22Rv1 (cell line): ENCODE measurements at regions not wholly inside any gene's neighbourhood (a gene's known extent, or its start where the extent isn't known, plus 50 kb on each side); places are given as distances from the start of the nearest gene placed in this dataset.
"Not testable (repeated sequence)": the region's sequence is repeated elsewhere in the genome, so short reads cannot be mapped to it uniquely, and the experiment has no call there.

ENCODE experiments used
- CTCF ChIP-seq: fragments of 450-650 bp; IDR thresholded peaks from 2 replicates; pipeline ENCODE4 v1.5.1; 2017; ENCODE audit warnings: mild to moderate bottlenecking
- ZFX ChIP-seq: fragments of 450-650 bp; IDR thresholded peaks from 2 replicates; pipeline ENCODE4 v1.6.1; 2017; ENCODE audit warnings: antibody characterized with exemption, borderline replicate concordance

GRCh38 chrX:25404163-25404562, 388.4 kb upstream of the ARX start:
- TF ChIP-seq CTCF, ZFX: not testable (repeated sequence)
